PFSK-1 (cell line): ENCODE measurements at regions not wholly inside any gene's neighbourhood (a gene's known extent, or its start where the extent isn't known, plus 50 kb on each side); places are given as distances from the start of the nearest gene placed in this dataset.

Experiments
- FOXP2 ChIP-seq: optimal IDR thresholded peaks from 2 replicates; pipeline ENCODE3; 2011; ENCODE audit warnings: borderline replicate concordance, control low read depth, inconsistent platforms; ENCODE audit not compliant: insufficient read depth; ENCODE audit errors: extremely low read length, extremely low read depth
- POLR2AphosphoS5 ChIP-seq: IDR thresholded peaks from 2 replicates; pipeline ENCODE4 v1.6.1; 2012; ENCODE audit warnings: low read depth, mild to moderate bottlenecking, control low read depth, low read length, moderate library complexity
- REST ChIP-seq, 2 experiments: IDR thresholded peaks; 2 replicates each; pipeline versions ENCODE4 v1.6.1 to v1.8.0; 2011 to 2012; ENCODE audit warnings: low read depth in 2 of 2, low read length in 2 of 2, control low read depth in 1 of 2, inconsistent platforms in 1 of 2, mild to moderate bottlenecking in 1 of 2, moderate library complexity in 1 of 2; ENCODE audit not compliant: insufficient read depth in 1 of 2
- SIN3A ChIP-seq: IDR thresholded peaks from 2 replicates; pipeline ENCODE4 v1.6.1; 2012; ENCODE audit warnings: mild to moderate bottlenecking, low read length, moderate library complexity, borderline replicate concordance; ENCODE audit not compliant: insufficient read depth
- TAF1 ChIP-seq: IDR thresholded peaks from 2 replicates; pipeline ENCODE4 v1.6.1; 2012; ENCODE audit warnings: low read length, control low read depth, borderline replicate concordance; ENCODE audit not compliant: insufficient read depth

GRCh38 chr2:144690771-144691170 lies 170.9 kb upstream of the ZEB2 start:
- TF ChIP-seq REST (IDR thresholded peaks at IDR 0.05; ENCODE audit: insufficient read depth in 1 of 2, low read depth in 2 of 2, low read length in 2 of 2) (no peak), POLR2AphosphoS5 (no peak), TAF1 (no peak), SIN3A (no peak), FOXP2 (no peak)
